Spinal cord (tissue), 9 donors: ENCODE measurements at regions not wholly inside any gene's neighbourhood (a gene's known extent, or its start where the extent isn't known, plus 50 kb on each side); places are given as distances from the start of the nearest gene placed in this dataset.

ENCODE experiments used
- DNase-seq, 6 donors: peaks; one replicate each; pipeline versions ENCODE4 v3.0.0 to v3.0.0-alpha.2; 2013 to 2015; ENCODE audit warnings: low spot score in 6 of 6, low read depth in 4 of 6
- H3K27ac ChIP-seq: one replicate; pipeline ENCODE4 v1.5.1; 2013; ENCODE audit warnings: low read depth, low read length, control low read depth
- H3K27me3 ChIP-seq: one replicate; pipeline ENCODE4 v1.6.1; 2013; ENCODE audit warnings: low read length; ENCODE audit not compliant: control insufficient read depth, insufficient read depth
- H3K36me3 ChIP-seq: one replicate; pipeline ENCODE4 v1.6.1; 2013; ENCODE audit warnings: low read length; ENCODE audit not compliant: control insufficient read depth, insufficient read depth
- H3K4me1 ChIP-seq: one replicate; pipeline ENCODE4 v1.6.1; 2013; ENCODE audit warnings: low read length; ENCODE audit not compliant: control insufficient read depth, insufficient read depth
- H3K4me3 ChIP-seq: one replicate; pipeline ENCODE4 v1.5.1; 2013; ENCODE audit warnings: low read depth, low read length, control low read depth
- H3K9me3 ChIP-seq: one replicate; pipeline ENCODE4 v1.6.1; 2013; ENCODE audit warnings: low read length; ENCODE audit not compliant: control insufficient read depth, insufficient read depth
- WGBS: methylation state at CpG from one replicate; pipeline ENCODE4 v1.1.5; 2013; ENCODE audit warnings: missing lambda C conversion rate; ENCODE audit not compliant: insufficient coverage; 5-methylcytosine and 5-hydroxymethylcytosine counted together
- donor health status: healthy.

- Histone ChIP-seq H3K4me3 (no peak overlapping the region), H3K27me3 (no peaks in the 10 kb centered on the region), H3K27ac (no peak overlapping the region), H3K9me3 (no peaks in the 10 kb centered on the region), H3K36me3 (no peaks in the 10 kb centered on the region), H3K4me1 (no peaks in the 10 kb centered on the region)
- WGBS, result 78% methylated on average over 3 of the region's 4 CpGs
- no peak for DNase-seq
Measured at GRCh38 chr10:71161425-71161824, 50.9 kb upstream of the UNC5B start.
